Retina (tissue), 1 donor: ENCODE measurements at regions not wholly inside any gene's neighbourhood (a gene's known extent, or its start where the extent isn't known, plus 50 kb on each side); places are given as distances from the start of the nearest gene placed in this dataset.

Experiments used
- DNase-seq: peaks from one replicate; pipeline ENCODE4 v3.0.0-alpha.2; 2016

- no peak for DNase-seq
Measured at GRCh38 chr22:47691152-47691895, 928.9 kb downstream of the TBC1D22A start.

GRCh38 chr22:47690586-47690985 lies 928.1 kb downstream of the TBC1D22A start:
- no peak for DNase-seq

GRCh38 chr22:47690166-47690565 lies 927.7 kb downstream of the TBC1D22A start:
- DNase-seq: no peak

- DNase-seq: no peak
Measured at GRCh38 chr22:47687776-47688175, 925.3 kb downstream of the TBC1D22A start.

DNA sequence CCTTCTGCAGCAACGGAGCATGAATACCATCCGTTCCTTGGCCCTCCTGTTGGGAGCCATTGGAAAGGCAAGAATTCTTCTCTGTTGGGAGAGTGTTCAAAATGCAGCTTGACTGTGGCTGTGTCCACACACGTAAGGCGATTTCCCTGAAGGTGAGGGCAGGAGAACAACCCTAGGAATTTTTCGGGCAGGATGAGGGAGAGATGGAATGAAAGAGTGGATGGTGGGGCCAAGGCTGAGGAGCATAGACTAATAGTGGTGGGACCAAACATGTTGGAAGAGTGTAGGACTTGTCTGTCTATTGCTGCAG lies 924.9 kb downstream of the TBC1D22A start:
- no peak for DNase-seq

- no peak for DNase-seq
Measured at GRCh38 chr22:47686594-47687345, 924.3 kb downstream of the TBC1D22A start.

DNA sequence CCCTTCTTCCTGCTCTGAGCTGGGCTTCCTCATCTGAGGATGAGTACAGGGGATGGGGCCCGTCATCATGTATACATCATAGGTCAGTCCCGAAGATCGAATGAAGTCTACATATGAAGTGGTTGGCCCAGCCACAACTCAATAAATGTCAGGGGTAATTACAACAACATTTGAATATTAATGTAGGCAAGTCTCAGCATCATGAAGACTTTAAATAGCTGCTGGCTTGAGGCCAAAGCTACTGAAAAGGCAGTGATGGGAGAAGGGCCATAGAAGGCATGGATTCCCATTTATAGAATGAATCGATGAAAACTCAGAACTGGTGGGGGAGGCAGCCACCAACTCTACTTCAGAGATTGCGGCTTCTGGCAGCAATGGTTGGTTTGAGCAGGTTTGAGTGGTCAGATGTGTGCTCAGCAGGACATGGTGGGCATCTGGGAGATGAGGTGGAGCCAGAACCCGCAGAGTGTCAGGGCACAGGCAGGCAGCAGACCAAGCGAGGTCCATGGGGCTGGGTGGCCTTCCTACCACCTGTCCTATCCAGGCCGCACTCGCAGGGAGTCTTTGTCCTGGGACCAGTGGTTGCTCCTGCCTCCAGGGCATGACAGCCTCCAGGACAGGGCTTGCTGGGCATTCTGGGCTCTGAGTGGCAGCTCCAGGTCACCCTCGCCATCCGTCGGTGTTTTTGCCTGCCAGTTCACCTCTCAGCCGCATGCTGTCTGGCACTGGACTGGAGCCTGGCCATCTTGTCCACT lies 919.1 kb downstream of the TBC1D22A start:
- DNase-seq: no peak

DNA sequence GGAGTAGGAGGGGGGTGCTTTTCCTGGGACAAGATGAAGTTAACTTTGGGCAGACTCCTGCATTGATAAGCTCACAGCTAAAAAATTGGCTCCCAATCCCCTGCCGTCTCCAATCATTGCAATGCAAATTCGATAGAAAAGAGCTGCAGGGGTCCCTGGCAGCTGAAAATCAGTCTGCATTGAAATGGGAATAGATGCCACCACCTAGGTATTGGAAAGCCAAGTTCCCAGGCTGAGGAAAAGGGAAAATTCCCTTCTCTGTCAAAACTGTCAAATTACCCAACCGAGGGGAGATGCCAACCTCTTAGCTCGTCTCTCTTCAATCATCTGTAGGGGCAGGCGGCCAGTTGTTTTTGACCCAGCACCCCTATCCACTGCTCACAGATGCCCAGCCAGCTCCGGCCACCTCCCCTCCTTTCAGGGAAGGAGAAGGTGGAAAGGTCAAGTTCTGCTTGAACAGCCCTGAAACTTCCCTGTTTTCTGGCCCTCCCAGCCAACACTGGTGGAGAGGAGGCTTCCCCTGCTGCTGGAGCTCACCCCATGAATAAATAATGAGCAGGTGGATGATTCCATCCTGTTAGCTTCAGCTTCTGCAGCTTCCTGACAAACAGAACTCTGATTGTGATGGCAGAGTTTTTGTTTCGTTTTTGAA lies 916.3 kb downstream of the TBC1D22A start:
- DNase-seq: no peak

DNA sequence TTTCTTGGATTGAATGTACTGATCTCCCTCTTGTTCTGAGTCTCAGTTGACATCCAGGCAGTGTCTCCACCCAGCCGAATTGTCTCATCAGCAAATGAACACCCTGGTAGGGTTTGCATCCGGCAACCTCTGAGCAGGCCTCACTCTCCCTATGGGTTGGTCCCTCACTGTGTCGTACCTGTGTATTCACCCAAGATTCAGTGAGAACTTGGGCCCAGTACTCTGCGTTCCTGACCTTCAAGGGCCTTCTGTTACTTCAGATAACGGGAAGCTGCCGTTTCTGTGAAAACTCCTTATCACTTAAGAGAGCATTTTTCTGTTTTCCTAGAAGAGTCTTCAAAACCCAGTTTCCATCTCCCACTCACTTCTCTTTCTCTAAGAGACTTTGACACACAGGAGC lies 915.6 kb downstream of the TBC1D22A start:
- no peak for DNase-seq

DNA sequence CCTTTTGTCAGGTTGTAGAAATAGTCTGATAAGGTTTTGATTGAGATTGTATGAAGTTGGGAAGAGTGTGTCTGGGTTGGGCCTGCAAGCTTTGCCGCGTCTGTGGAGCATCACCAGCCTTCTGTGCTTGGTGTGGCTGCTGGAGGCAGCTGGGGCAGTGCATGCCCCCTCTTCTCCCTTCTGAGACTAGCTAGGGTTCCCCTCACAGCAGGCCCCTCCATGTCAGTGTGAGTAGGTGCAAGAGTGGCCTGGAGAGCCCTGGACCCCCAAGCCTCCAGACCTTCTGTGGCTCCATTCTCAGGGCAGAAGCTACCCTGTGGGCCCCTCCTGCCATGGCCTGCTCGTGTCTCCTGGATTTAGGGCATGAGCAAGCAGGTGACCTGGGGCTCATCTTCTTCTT lies 914.2 kb downstream of the TBC1D22A start:
- DNase-seq: no peak

DNA sequence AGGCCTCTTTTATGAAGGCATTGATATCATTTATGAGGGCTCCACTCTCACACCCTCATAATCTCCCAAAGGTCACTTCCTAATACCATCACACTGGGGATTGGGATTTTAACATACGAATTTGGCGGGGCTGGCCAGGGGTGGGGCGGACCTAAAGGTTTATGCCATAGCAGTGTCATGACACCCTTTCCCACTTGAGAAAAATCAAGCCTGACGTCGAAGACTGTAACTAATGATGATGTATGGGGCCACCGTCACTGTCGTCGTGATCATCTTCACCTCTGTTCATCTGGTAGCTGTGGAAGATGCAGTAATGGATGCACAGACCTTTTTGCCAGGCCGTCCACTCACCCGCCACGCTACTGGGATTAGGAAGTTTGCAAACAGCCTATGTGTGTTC lies 912.1 kb downstream of the TBC1D22A start:
- no peak for DNase-seq

DNA sequence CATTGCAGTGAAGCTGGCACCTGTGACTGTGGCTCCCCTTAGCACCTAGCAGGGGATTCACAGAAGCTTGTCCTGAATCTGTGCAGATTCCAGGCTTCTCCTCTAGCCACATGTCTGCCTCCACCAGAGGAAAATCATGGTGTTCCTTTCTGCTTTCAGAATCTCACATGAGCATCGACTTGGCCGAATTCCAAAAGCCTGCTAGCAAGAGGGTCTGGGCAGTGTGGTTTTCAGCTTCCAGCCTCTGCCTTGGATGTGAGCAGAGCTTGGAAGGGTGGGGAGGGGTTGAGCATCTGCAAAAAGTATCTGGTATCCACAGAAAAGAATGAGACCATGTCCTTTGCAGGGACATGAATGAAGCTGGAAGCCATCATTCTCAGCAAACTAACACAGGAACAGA lies 911.1 kb downstream of the TBC1D22A start:
- DNase-seq: no peak

- no peak for DNase-seq
Measured at GRCh38 chr22:47672526-47672925, 910.1 kb downstream of the TBC1D22A start.

- no peak for DNase-seq
Measured at GRCh38 chr22:47665151-47665550, 902.7 kb downstream of the TBC1D22A start.

GRCh38 chr22:47663615-47664605 lies 901.5 kb downstream of the TBC1D22A start:
- no peak for DNase-seq

DNA sequence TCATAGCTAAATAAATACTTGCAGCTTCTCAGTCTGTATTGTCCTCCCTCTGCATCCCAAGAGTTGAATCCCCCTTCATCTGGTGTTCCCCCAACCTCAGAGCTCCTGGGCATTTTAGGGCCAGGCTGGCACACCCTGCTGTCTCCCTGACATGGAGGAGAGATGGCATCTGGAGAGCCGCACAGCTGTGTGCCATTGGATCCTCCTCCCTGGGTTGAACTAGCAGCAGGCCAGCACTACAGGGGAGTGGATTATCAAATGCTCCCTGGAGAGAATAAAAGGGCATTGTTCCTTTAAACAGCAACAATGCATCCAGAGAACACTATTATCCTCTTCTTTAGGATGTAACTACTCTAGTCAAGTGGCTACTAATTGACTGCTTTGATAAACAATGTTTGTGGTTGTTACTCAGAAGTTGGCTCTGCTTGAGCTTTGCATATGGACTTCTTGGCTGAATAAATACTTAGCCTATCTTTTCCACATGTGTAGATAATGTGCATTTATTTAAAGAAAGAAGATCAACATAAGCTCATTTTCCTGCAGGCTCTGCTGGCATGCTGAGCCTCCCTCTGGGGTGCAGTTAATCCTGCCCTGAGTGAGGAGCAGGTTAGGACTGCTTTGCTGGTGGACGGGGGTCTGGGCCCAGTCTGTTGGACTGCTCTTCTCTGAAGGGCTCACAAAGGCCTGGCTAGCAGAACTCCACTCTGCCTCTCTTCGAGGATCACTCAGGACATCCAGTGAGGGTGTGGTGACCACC lies 897.2 kb downstream of the TBC1D22A start:
- no peak for DNase-seq

GRCh38 chr22:47658182-47658581 lies 895.7 kb downstream of the TBC1D22A start:
- DNase-seq: no peak

- DNase-seq: no peak
Measured at GRCh38 chr22:47657224-47657623, 894.8 kb downstream of the TBC1D22A start.

- no peak for DNase-seq
Measured at GRCh38 chr22:47656806-47657205, 894.4 kb downstream of the TBC1D22A start.

DNA sequence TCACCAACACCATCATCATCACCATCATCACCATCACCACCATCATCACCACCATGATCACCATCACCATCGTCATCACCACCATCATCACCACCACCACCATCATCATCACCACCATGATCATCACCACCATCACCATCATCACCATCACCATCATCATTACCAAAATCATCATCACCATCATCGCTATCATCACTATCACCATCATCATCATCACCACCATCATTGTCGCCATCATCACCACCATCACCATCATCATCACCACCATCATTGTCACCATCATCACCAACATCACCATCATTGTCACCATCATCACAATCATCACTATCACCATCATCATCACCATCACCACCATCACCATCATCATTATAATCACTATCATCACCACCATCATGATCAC lies 893.5 kb downstream of the TBC1D22A start:
- DNase-seq: no peak

DNA sequence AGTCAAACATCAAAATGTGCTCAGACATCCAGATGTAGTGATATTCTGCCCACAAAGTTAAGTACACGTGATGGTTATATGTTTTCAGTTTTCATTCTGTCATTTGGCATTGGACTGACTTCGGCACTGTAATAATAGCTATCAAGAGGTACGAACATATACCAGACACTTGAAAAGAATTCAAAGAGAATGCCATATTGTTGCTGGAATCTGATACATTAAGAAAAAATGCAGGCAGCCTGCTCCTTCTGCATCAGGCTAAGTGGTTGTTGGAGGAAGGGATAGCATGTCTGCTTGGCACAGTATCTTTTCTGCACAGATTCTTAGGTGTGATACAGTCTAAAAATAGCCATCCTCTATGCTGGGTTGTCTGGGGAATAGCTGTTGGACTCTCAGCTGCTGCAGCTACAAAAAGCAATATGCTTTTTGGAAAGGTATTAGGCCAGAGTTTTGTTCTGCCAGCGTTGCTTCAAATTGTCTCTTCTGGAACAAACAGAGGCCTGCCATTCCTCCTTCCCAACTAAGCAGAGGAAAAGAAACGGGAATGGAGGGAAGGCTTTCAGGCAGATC lies 892.6 kb downstream of the TBC1D22A start:
- no peak for DNase-seq
